NCI-H1417 (cell line): ENCODE measurements at regions not wholly inside any gene's neighbourhood (a gene's known extent, or its start where the extent isn't known, plus 50 kb on each side); places are given as distances from the start of the nearest gene placed in this dataset.

Source experiments
- DNase-seq, 3 experiments: peaks; one replicate each; lab custom pipeline; 2025; lab: John Stamatoyannopoulos, UW

- DNase-seq: peak in 2 of 3 experiments; percentile 54 to 61
Observed at GRCh38 chr7:20932785-20933527, 146.3 kb upstream of the SP8 start.

GRCh38 chr7:20945451-20945850 lies 158.8 kb upstream of the SP8 start:
- DNase-seq: no peak

DNA sequence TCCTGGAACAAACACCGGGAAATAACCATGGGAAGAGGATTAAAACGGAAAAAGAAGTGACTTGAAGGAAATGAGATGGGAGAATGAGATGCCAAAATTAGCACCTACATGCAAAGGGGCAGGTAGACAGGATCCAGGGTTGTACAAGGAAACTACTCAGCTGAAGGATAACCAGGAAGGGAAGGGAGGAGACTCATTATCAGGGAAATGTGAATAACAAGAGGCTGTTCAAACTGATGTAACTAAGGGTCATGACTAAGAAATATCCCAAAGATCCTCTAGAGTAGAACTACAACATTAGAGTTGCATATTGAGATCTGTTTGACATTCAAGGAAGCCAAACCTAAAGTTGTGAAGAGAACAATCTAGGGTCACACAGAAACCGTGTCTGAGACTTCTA lies 166.2 kb upstream of the SP8 start:
- DNase-seq: no peak

DNA sequence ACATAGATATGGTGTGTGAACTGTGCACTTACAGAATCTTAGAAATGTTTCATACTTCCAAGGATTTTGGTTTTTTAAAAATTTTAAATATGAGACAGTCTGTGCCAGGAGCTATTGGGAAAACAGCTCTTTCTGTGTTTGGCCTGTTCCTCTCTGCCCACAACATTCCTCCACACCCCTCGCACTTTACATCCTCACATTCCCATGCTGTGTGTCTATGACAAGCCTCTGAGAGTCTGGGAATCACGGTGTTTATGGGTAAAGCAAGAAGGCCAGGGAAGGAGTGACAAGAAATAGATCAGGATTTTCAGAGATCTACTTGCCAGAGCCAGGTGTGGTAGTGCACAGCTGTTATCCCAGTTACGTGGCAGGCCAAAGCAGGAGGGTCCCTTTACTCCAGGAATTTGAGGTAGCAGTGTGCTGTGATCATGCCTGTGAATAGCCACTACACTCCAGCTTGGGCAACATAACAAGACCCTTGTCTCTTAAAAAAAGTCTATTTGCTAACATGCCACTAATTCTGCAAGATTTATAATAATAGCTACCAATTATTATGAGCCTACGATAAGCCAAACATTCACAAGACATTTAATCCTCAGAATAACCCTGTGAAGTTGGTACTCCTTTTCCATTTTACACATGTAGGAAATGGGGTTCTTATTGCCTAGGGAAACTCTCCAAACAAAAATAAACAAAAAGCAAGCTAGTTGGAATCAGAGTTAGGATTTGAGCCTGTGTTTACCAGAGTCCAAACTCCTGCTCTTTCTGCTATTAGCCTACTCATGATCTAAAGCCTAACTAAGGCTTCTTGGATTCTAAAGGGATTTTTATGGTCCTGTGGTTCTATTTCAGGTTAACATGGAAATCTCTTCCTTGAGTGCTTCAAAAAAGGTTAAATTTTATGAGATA lies 168.3 kb upstream of the SP8 start:
- peak in 1 of 3 experiments; percentile 16 for DNase-seq

- peak in 1 of 3 experiments; percentile 96 for DNase-seq
Observed at GRCh38 chr7:20958572-20958971, 171.9 kb upstream of the SP8 start.

- peak in 2 of 3 experiments; percentile 61 to 90 for DNase-seq
Observed at GRCh38 chr7:20959281-20959680, 172.6 kb upstream of the SP8 start.

DNA sequence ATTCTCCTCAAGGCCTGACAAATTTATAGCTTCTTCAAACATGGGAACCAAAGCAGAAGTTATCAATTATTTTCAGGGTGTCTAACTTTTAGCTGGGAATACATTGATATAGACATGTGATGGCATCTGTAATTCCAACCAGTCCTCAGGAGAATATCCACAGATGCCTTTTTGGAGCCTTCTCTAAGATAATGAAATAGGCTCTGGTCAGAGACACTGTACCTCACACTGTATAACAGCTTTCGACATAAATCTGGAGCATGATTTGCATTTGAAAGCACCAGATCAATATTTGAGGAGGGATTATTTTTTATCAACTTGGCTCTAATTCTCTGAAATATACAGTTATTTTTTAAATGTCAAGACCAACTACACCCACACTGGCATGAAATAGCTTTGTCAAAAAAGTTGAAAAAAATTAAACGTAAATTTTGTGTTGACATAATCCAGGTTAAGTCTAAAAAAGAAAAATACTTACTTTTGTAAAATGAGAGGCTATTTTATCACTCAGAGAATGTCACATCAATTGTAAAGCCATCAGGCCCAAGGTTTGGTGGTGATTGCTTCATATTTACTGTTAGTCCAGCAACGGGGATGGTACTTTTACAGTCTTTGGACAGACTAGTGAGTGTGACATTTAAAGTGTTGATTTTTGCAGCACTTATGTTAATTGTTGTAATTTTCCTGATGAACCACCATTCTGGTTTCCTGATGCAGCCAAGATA lies 177.0 kb upstream of the SP8 start:
- peak in 2 of 3 experiments; percentile 52 to 82 for DNase-seq

DNA sequence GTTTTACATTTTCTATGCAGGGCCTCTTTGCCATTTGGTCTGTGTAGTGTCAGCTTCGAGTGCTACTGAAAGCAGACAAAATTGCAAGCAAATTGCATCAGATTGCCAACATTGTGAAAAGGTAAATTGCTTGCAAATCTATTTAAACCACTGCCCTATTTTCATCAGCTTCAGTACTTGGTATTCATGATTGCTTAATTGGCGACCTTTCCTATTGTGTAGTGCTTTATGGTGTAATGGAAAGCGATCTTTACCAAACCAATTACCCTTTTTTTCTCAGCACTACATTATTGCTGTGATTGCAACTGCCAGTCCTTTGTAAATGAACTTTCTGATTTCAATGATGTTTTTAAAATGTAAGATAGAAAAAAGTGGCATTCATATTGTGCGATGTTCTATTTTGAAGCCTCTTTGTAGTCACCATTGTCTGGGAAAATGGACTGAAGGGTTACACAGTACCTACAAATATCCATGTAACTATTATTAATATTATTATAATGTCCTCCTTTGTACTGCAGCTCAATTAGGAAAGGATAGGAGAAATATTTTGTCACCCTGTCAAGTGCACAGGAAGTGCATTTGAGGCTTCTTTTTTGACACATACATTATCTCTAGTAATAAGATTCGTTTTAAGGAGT lies 177.7 kb upstream of the SP8 start:
- DNase-seq: peak; percentile 40 to 99 (median 87)

DNA sequence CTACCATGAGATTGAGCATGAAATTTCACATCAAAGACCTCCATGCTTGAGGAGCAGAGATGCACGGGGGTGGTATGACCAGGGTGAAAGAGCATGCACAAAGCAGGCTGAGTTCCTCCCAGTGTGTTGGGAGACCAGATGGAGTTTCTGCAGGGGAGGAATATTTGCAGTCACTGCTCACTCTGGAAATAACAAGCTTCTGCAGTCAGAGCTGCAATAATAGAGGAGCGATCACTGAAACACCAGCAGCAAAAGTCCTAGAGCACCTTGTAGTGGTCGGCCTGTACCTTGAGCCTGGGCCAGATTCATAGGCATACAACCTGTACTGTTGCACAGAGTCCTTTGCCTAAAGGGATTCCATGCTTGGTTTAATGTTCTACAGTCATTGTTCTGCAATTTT lies 184.5 kb upstream of the SP8 start:
- DNase-seq: no peak

DNA sequence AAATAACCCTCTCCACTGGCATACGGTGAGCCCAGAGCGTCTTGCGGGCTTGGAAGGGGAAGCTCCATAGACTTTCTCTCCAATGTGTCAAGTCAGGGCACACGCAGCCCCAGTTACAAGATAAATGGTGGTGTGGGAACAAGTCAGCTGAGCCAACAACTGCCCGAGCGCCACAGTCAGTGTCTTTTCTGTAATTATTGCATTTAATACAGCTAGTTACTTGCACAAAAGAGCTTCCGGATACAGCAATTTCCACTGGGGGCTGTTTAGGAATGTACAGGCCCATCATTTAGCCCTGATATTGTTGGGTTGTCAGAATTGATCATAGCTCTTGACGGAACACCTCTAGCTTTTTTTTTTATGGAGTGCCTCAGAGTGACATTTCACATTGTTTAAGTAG lies 193.5 kb upstream of the SP8 start:
- no peak for DNase-seq

GRCh38 chr7:20980668-20981264 lies 194.1 kb upstream of the SP8 start:
- DNase-seq: no peak

DNA sequence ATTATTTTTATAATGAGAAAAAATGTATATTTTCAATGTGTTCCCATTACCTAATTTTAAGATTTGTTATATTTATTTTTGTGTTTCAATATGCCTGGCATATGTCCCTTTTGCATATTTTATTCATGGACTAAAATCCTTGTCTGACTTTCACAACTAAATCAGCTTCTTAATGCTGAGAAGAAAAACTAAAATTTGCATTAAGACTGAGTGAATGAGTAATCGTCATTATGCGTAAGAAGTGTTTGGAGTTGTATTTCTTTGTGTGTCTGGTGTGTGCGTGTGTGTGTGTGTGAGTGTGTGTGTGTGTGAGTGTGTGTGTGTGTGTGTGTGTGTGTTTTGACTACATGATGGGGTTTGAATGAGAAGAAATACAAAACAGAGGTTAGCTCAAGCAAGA lies 201.7 kb upstream of the SP8 start:
- no peak for DNase-seq

DNA sequence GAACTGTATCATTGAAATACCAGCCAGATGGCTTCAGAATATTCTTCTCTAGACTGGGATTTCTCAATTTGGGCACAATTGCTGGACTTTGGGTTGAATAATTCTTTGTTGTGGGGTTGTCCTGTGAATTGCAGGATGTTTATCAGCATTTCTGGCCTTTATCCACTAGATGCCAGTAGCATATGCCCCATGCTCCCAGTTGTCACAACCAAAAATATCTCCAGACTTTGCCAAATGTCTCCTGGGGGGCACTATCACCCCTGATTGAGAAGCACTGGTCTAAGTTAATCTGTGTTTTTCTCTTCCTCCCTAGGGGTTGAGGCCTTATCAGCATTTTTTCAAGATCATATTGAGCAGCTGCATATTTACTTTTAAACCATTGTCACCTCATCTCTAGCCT lies 204.9 kb upstream of the SP8 start:
- no peak for DNase-seq

DNA sequence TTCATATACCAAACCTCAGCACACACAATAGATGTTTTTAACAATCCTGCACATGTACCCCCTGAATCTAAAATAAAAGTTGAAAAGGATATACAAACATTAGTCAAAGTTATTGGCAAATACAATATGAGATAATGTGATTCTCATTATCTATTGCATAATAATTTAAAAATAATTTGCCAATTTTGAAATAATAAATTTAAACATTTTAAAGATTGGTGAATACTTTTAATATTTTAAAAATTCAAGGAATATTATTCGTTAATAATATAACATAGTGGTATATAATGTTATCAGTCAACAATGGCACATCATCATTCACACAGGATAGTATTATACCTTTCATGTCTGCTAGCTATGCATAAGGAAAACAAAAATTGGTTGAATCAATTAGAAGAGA lies 207.0 kb upstream of the SP8 start:
- no peak for DNase-seq

GRCh38 chr7:20998309-20998708 lies 211.6 kb upstream of the SP8 start:
- no peak for DNase-seq

DNA sequence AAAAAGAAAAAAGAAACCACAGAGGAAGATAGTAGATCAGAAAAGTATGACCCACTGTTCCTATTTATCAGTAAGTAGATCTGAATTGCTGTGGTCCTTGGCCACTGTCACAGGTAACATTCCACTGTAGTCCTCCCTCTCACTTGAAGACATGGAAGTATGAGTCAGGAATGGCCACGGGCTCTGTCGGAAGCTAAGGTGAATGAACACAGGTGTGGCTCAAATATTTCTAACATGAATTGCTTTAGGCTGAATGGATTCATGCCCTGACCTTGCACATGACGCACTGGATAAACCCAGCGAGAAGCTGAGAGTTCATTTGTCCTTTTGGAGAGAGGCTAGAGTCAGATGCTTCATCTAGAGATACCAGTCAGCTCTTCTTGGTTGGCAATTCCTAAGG lies 224.5 kb upstream of the SP8 start:
- DNase-seq: no peak

DNA sequence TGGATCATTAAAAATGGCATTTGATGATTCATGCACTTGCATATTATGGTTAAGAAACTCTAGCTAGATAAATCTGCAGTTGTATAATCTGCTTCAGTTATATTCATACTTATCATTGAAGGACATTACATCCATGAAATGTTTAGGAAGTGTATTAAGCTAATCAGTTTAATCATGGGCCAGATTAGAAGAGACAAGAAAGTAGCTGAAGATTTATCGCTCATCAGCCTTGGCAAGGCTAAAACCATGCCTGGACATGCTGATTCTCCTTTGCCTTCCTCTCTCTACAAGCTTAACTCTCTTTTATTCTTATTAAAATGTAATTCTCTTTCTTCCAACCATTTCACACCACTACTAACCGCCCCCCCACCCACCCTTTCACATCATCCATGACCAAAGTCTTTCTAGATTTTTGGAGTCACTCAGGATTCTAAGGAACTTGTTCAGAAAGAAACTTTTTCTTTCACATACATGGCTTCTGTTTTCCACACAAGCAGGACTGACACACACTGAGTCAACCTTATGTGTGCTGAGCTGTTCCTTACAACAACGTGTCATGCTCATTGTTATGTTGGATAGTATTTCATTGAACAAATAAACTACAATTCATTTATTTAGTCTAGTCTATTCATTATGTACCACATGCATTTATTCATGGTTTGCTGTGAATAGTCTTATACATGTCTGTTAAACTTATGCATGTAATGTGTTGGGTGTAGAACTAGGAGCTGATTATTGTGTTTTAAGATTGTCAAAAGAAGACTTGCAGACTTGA lies 227.3 kb upstream of the SP8 start:
- no peak for DNase-seq

DNA sequence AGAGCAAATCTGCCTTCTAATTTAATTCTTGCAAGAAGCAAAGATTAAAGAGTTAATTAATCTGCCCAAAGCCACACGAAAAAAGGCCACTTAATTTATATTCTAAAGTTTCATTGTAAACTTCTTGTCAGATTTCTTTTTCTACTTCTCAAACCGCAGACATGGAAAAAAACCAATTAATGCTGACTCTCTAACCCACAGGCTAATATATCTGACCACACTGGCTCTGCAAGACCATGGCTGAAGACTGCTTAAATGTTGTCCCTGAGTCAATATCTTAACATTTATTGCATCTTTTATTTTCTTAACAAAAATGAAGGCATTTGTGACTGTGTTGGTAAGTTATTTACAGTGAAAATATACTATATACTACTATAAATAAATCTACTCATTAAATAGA lies 234.0 kb upstream of the SP8 start:
- no peak for DNase-seq

DNA sequence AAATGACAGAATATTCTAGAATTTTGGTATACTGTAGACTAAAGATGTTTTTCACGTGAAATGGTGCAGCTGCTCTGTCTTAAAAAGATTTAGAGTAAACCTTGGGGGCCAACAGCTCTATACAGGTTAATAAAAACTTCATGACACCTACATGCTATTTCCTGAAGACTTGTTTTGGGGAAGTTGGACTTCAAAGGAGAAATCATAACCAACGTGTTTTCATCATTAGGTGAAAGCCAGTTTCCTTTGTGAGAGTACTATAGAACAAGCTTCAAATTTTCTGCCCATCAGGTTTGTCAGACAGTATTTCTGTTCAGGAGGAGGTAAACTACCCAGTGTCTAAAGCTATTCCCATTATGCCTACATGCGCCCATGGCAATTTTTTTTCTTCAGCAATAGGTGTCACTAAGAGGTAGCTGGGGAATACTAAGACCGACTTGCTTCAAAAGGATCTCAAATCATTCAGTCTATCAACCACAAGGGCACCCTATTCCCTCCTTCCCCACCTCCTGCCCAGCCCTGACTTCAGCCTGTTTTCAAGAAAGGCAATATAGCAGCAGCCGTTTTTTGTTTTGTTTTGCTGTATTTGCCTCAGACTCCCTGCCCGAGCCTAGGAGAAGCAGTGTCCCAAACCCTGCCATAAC lies 237.3 kb upstream of the SP8 start:
- no peak for DNase-seq

DNA sequence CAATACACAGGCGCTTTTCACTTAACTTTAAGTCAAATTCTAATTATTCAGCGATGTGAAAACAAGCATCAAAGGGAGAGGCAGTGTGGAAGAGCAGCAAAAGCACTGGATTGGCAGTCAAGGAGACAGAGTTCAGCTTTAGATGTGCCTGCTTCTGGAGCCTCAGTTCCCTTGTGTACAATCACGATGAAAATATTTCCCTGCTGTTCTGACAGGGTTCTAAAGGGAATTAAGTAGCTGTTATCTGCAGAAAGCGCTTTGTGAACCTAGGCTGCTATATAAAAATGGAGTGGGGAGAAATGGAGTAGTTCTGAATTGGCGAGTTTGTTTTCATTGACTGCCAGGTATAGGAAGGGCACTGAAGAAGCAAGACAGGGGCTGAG lies 237.8 kb upstream of the SP8 start:
- DNase-seq: peak in 1 of 3 experiments; percentile 51
